ENCODE measurements at regions not wholly inside any gene's neighbourhood (a gene's known extent, or its start where the extent isn't known, plus 50 kb on each side); places are given as distances from the start of the nearest gene placed in this dataset.

- no peaks in the 10 kb centered on the region for H3K36me3 ChIP-seq (ENCODE audit: control insufficient read depth, insufficient read depth, low read length)
- H3K4me1 ChIP-seq (ENCODE audit: control insufficient read depth, insufficient read depth, low read length) = no peaks in the 10 kb centered on the region
- H3K9me3 ChIP-seq (ENCODE audit: control insufficient read depth, insufficient read depth, low read depth, low read length) = no peaks in the 10 kb centered on the region
- H3K27me3 ChIP-seq (ENCODE audit: control insufficient read depth, insufficient read depth, low read length) = no peaks in the 10 kb centered on the region
- BruUV-seq (replicated peaks) = no TSS peak
- POLR2A ChIA-PET = no interaction called here
- in situ Hi-C loops (cut with HindIII; ENCODE audit: low pct_unique_long_range_greater_than_20kb, low sequenced_read_pairs) = no loop called here
- no peak for DNase-seq (ENCODE audit: low read depth, low spot score)
- CTCF ChIA-PET = no interaction called here
- no peak overlapping the region for H3K27ac ChIP-seq (ENCODE audit: low read length)
- TF ChIP-seq CTCF (IDR thresholded peaks at IDR 0.05) = no peak
- TF ChIP-seq POLR2AphosphoS5 (IDR thresholded peaks at IDR 0.05; ENCODE audit: low read depth, low read length) = no peak
- no peak for TF ChIP-seq TCF7L2 (IDR thresholded peaks at IDR 0.05; ENCODE audit: low read depth, low read length)
- TF ChIP-seq REST (IDR thresholded peaks at IDR 0.05; ENCODE audit: insufficient read depth in 1 of 2, low read depth in 2 of 2, low read length in 1 of 2) = no peak
- no peak for TF ChIP-seq SIN3A (IDR thresholded peaks at IDR 0.05; ENCODE audit: borderline replicate concordance, insufficient read depth, low read depth, low read length)
- intact Hi-C loops (cut with micrococcal nuclease; ENCODE audit: unreplicated experiment) = no loop called here
- no peak overlapping the region for H3K4me3 ChIP-seq (ENCODE audit: low read depth in 2 of 2, low read length in 2 of 2)
- no peak for ATAC-seq
Observed at GRCh38 chr1:168631671-168632400, 55.4 kb downstream of the XCL1 start.

- Histone ChIP-seq H3K36me3 (ENCODE audit: control insufficient read depth, insufficient read depth, low read length) (no peaks in the 10 kb centered on the region), H3K27me3 (ENCODE audit: control insufficient read depth, insufficient read depth, low read length) (no peaks in the 10 kb centered on the region), H3K4me3 (ENCODE audit: low read depth in 2 of 2, low read length in 2 of 2) (no peak overlapping the region), H3K27ac (ENCODE audit: low read length) (no peak overlapping the region), H3K9me3 (ENCODE audit: control insufficient read depth, insufficient read depth, low read depth, low read length) (no peaks in the 10 kb centered on the region), H3K4me1 (ENCODE audit: control insufficient read depth, insufficient read depth, low read length) (no peaks in the 10 kb centered on the region)
- BruUV-seq (replicated peaks) = no TSS peak
- CTCF ChIA-PET = no interaction called here
- in situ Hi-C loops (cut with HindIII; ENCODE audit: low pct_unique_long_range_greater_than_20kb, low sequenced_read_pairs) = no loop called here
- intact Hi-C loops (cut with micrococcal nuclease; ENCODE audit: unreplicated experiment) = no loop called here
- DNase-seq (ENCODE audit: low read depth, low spot score) (no peak), ATAC-seq (no peak)
- TF ChIP-seq REST (IDR thresholded peaks at IDR 0.05; ENCODE audit: insufficient read depth in 1 of 2, low read depth in 2 of 2, low read length in 1 of 2) = no peak
- no peak for TF ChIP-seq TCF7L2 (IDR thresholded peaks at IDR 0.05; ENCODE audit: low read depth, low read length)
- TF ChIP-seq CTCF (IDR thresholded peaks at IDR 0.05) = no peak
- no peak for TF ChIP-seq SIN3A (IDR thresholded peaks at IDR 0.05; ENCODE audit: borderline replicate concordance, insufficient read depth, low read depth, low read length)
- POLR2A ChIA-PET = no interaction called here
Observed at GRCh38 chr1:168634951-168635532, 58.6 kb downstream of the XCL1 start.

All from Panc1 (cell line).